MCF 10A (cell line): ENCODE measurements at regions not wholly inside any gene's neighbourhood (a gene's known extent, or its start where the extent isn't known, plus 50 kb on each side); places are given as distances from the start of the nearest gene placed in this dataset.

Experiments used
- BruUV-seq: library from RNA; stranded (reverse); fragments of 400-500 nt; replicated peaks from 2 replicates; lab custom pipeline; 2021; lab: Mats Ljungman, UMichigan
- CTCF ChIA-PET: fragments of 300-600 bp; sonication (Branson Sonifier 250); formaldehyde crosslinking; extraction: SDS; loops from one replicate; lab custom pipeline; 2021; ENCODE audit warnings: antibody characterized with exemption, inconsistent platforms; lab: Yijun Ruan, JAX
- POLR2A ChIA-PET: fragments of 300-600, 350-650 bp; sonication (Branson Sonifier 250); formaldehyde crosslinking; extraction: SDS; loops from one replicate; lab custom pipeline; 2020; ENCODE audit warnings: antibody characterized with exemption, inconsistent platforms; lab: Yijun Ruan, JAX
- DNase-seq: peaks from one replicate; pipeline ENCODE4 v3.0.0-alpha.2; 2018; ENCODE audit not compliant: unreplicated experiment
- H3K27ac Mint-ChIP-seq: one replicate; pipeline ENCODE4 v1.8.0; 2022; ENCODE audit warnings: mild to moderate bottlenecking, low read depth, mixed read lengths; ENCODE audit not compliant: unreplicated experiment
- H3K27me3 Mint-ChIP-seq: one replicate; pipeline ENCODE4 v1.8.0; 2022; ENCODE audit warnings: mixed read lengths; ENCODE audit not compliant: insufficient read depth, unreplicated experiment
- H3K36me3 Mint-ChIP-seq: one replicate; pipeline ENCODE4 v1.8.0; 2022; ENCODE audit warnings: mild to moderate bottlenecking, moderate library complexity, mixed read lengths; ENCODE audit not compliant: insufficient read depth, unreplicated experiment
- H3K4me1 Mint-ChIP-seq: one replicate; pipeline ENCODE4 v1.8.0; 2022; ENCODE audit warnings: mixed read lengths; ENCODE audit not compliant: insufficient read depth, unreplicated experiment
- H3K4me3 Mint-ChIP-seq: one replicate; pipeline ENCODE4 v1.8.0; 2022; ENCODE audit warnings: mild to moderate bottlenecking, moderate library complexity, mixed read lengths; ENCODE audit not compliant: unreplicated experiment
- H3K9me3 Mint-ChIP-seq: one replicate; pipeline ENCODE4 v1.8.0; 2022; ENCODE audit warnings: mixed read lengths; ENCODE audit not compliant: unreplicated experiment
- intact Hi-C: fragments of 100-400 bp; cut with micrococcal nuclease; formaldehyde crosslinking; loops from 2 replicates; pipeline ENCODE4 v1.14.1; 2022
- TF ChIP-seq, protein P1 (sequence below): fragments of 200-600 bp; IDR thresholded peaks from one replicate; pipeline ENCODE4 v1.8.0; 2022; ENCODE audit warnings: antibody characterized with exemption, mild to moderate bottlenecking; ENCODE audit not compliant: unreplicated experiment

DNA sequence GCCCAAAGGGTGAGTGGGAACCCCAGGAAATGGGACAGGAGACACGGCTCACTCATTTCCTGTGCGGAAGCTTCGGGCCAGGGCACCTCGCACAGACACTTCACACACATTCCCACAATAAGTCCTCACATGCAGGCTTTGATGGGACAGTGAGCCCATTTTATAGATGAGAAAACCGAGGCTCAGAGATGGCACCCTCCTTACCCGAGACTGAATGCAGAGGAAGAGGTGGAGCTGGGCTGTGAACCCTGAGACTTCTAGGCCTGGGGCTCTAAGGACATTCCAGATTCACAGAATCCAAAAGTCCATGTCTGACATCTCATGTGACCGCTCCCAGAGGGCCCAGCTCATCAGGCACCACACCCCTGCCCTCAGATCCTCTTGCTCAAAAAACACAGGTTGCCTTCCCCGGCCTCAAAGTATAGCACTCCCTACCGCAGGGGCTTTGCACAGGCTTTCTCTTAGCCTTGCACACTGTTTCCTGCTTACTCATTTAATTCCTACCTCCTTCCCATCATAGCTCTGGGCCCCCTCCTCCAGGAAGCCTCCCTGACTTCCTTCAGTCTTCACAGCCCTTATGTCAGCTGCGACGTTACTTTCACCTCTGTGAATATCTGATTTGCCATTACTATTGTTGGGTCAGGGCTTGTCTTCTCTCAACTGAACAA, 57.1 kb upstream of the TCF20 start:
- no TSS peak for BruUV-seq
- H3K27ac Mint-ChIP-seq, result no peak overlapping the region
- no peak overlapping the region for H3K4me3 Mint-ChIP-seq

DNA sequence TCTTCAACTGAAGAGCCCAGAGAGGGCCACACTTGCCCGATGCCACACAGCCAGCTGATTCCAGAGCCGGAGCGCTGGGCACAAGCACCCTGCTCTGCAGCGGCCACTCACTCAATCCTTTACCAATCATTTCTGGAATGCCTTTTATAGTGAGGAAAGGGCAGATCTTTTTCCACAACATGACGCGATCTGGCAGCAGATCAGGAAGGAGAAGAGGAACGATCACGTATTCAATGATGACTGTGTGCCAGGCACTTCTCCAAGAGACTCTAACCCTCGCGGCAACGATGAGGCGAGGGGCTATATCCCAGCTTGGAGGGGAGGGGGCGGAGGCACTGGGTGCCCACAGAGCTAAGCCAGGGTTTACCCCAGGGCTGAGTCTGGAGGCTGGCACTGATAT, 56.3 kb upstream of the TCF20 start:
- BruUV-seq, result no TSS peak
- peaks cover 6% of the 10 kb centered on the region for H3K36me3 Mint-ChIP-seq
- H3K4me3 Mint-ChIP-seq, result no peak overlapping the region
- H3K9me3 Mint-ChIP-seq, result no peaks in the 10 kb centered on the region
- no peak for DNase-seq
- POLR2A ChIA-PET, result no interaction called here
- H3K4me1 Mint-ChIP-seq, result peaks cover 14% of the 10 kb centered on the region
- CTCF ChIA-PET, result no interaction called here
- TF ChIP-seq, protein P1, sequence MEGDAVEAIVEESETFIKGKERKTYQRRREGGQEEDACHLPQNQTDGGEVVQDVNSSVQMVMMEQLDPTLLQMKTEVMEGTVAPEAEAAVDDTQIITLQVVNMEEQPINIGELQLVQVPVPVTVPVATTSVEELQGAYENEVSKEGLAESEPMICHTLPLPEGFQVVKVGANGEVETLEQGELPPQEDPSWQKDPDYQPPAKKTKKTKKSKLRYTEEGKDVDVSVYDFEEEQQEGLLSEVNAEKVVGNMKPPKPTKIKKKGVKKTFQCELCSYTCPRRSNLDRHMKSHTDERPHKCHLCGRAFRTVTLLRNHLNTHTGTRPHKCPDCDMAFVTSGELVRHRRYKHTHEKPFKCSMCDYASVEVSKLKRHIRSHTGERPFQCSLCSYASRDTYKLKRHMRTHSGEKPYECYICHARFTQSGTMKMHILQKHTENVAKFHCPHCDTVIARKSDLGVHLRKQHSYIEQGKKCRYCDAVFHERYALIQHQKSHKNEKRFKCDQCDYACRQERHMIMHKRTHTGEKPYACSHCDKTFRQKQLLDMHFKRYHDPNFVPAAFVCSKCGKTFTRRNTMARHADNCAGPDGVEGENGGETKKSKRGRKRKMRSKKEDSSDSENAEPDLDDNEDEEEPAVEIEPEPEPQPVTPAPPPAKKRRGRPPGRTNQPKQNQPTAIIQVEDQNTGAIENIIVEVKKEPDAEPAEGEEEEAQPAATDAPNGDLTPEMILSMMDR, result no peak
- H3K27me3 Mint-ChIP-seq, result no peaks in the 10 kb centered on the region
- H3K27ac Mint-ChIP-seq, result no peak overlapping the region
- intact Hi-C loops, result no loop called here

More for the DNA sequence above, 57.1 kb upstream of the TCF20 start:
- intact Hi-C loops, result no loop called here
- H3K27me3 Mint-ChIP-seq, result no peaks in the 10 kb centered on the region
- no peak for DNase-seq
- CTCF ChIA-PET, result interaction anchor here (1.2 kb wide), 1 partner anchor 10 kb away, joined by 6 read pairs; no protein-coding TSS in a partner anchor
- POLR2A ChIA-PET, result interaction anchor here (1.2 kb wide), 1 partner anchor 10 kb away, joined by 5 read pairs; no protein-coding TSS in a partner anchor
- TF ChIP-seq, protein P1, result no peak
- H3K36me3 Mint-ChIP-seq, result peaks cover 6% of the 10 kb centered on the region
- no peaks in the 10 kb centered on the region for H3K9me3 Mint-ChIP-seq
- peaks cover 6% of the 10 kb centered on the region for H3K4me1 Mint-ChIP-seq

DNA sequence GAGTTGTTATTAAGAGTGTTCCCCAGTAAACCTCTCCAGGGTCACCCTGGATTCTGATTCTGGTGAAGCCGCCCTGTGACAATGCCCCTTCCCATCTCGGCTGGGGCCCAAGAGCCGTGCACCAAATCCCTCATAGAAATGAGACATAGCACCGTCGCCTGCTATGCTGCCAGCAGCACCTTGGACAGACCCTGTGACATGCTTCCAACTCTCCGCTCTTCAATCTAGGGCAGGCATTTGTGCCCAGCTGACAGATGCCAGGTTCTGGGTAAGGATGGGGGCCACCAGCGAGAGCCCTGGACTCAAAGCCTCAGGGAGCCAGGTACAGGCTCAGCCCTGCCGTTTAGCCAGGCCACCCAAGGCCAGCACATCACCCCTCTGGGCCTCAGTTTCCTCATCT, 55.8 kb upstream of the TCF20 start:
- no peak overlapping the region for H3K27ac Mint-ChIP-seq

DNA sequence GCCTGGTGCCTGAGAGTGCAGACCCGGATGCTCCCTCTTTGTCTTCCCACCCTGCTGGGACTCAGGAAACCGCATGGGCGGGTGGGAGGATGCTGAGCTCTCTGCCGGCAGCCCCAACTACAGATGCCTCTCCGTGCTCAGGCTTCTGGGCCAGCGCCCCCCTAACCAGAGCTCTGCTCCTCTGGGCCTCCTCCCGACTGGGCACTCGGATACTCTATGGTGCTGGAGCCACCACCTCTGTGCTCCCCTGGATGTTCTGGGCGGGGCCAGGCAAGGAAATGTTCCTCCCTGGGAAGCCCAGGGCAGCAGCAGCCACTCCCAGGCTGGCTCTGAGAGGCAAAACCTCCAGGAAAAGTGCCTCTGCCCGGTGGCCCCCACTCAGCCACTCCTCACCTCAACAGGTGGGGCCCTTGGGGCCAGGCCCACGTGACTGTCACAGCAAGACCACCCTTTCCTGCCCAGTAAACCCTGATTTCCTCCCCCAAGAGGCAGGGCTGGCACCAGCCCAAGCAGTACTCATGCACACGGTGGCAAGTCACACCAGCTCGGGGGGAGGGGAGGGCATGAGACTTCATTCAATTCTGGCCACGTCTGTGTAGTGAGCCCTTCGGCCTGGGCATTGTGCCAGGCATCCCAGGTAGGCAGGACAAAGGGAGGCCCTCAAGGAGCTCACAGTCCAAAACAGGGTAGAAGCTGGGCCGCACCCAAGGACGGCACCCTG, 54.7 kb upstream of the TCF20 start:
- no peak for DNase-seq
- no peak overlapping the region for H3K27ac Mint-ChIP-seq
- intact Hi-C loops, result no loop called here
- ChIA-PET CTCF (interaction anchor here (1.7 kb wide), 1 partner anchor 11 kb away, joined by 5 read pairs; no protein-coding TSS in a partner anchor), POLR2A (no interaction called here)
- no peak overlapping the region for H3K4me3 Mint-ChIP-seq
- H3K36me3 Mint-ChIP-seq, result peaks cover 6% of the 10 kb centered on the region
- no peaks in the 10 kb centered on the region for H3K27me3 Mint-ChIP-seq
- peaks cover 14% of the 10 kb centered on the region for H3K4me1 Mint-ChIP-seq
- no peaks in the 10 kb centered on the region for H3K9me3 Mint-ChIP-seq
- TF ChIP-seq, protein P1, result no peak
- no TSS peak for BruUV-seq

More for the DNA sequence above, 55.8 kb upstream of the TCF20 start:
- Mint-ChIP-seq H3K4me1 (peaks cover 14% of the 10 kb centered on the region), H3K27me3 (no peaks in the 10 kb centered on the region), H3K36me3 (peaks cover 6% of the 10 kb centered on the region), H3K9me3 (no peaks in the 10 kb centered on the region), H3K4me3 (no peak overlapping the region)
- ChIA-PET POLR2A (no interaction called here), CTCF (no interaction called here)
- TF ChIP-seq, protein P1, result no peak
- intact Hi-C loops, result no loop called here
- BruUV-seq, result no TSS peak
- no peak for DNase-seq
